Trophoblast cell (in vitro differentiated cells and primary cell): ENCODE measurements at regions not wholly inside any gene's neighbourhood (a gene's known extent, or its start where the extent isn't known, plus 50 kb on each side); places are given as distances from the start of the nearest gene placed in this dataset.

Source experiments
- DNase-seq, 2 donors: peaks; one replicate each; pipeline ENCODE4 v3.0.0-alpha.2; 2016
- H2AFZ ChIP-seq: 2 replicates; pipeline ENCODE4 v1.6.1; 2013; ENCODE audit warnings: low read length, moderate library complexity, mild to moderate bottlenecking; ENCODE audit not compliant: insufficient read depth, poor library complexity
- H2AK5ac ChIP-seq: 2 replicates; pipeline ENCODE4 v1.6.1; 2013; ENCODE audit warnings: mild to moderate bottlenecking, low read length
- H2BK120ac ChIP-seq: 2 replicates; pipeline ENCODE4 v1.6.1; 2013; ENCODE audit warnings: low read length, mild to moderate bottlenecking, moderate library complexity; ENCODE audit not compliant: insufficient read depth, poor library complexity
- H2BK12ac ChIP-seq: 2 replicates; pipeline ENCODE4 v1.6.1; 2013; ENCODE audit warnings: mild to moderate bottlenecking, low read length, moderate library complexity
- H2BK5ac ChIP-seq: 2 replicates; pipeline ENCODE4 v1.6.1; 2013; ENCODE audit warnings: low read length, low read depth, moderate library complexity, mild to moderate bottlenecking; ENCODE audit not compliant: poor library complexity
- H3K14ac ChIP-seq: 2 replicates; pipeline ENCODE4 v1.6.1; 2013; ENCODE audit warnings: mild to moderate bottlenecking, low read length
- H3K18ac ChIP-seq: 2 replicates; pipeline ENCODE4 v1.6.1; 2013; ENCODE audit warnings: mild to moderate bottlenecking, low read length
- H3K23ac ChIP-seq: 2 replicates; pipeline ENCODE4 v1.6.1; 2013; ENCODE audit warnings: low read length
- H3K27ac ChIP-seq: 2 replicates; pipeline ENCODE4 v1.5.1; 2013; ENCODE audit warnings: low read depth, mild to moderate bottlenecking, inconsistent platforms, low read length, moderate library complexity
- H3K27me3 ChIP-seq: 2 replicates; pipeline ENCODE4 v1.6.1; 2013; ENCODE audit warnings: inconsistent platforms, mild to moderate bottlenecking, low read length, moderate library complexity; ENCODE audit not compliant: insufficient read depth
- H3K36me3 ChIP-seq, 2 experiments: 1 replicate in 1 of 2; 2 replicates in 1 of 2; pipeline ENCODE4 v1.6.1; 2013; ENCODE audit warnings: low read length in 2 of 2, mild to moderate bottlenecking in 2 of 2, moderate library complexity in 1 of 2; ENCODE audit not compliant: insufficient read depth in 2 of 2, control insufficient read depth in 1 of 2
- H3K4ac ChIP-seq: 2 replicates; pipeline ENCODE4 v1.6.1; 2013; ENCODE audit warnings: low read depth, mild to moderate bottlenecking, low read length, moderate library complexity
- H3K4me1 ChIP-seq, 2 experiments: 1 replicate in 1 of 2; 2 replicates in 1 of 2; pipeline ENCODE4 v1.6.1; 2013; ENCODE audit warnings: low read length in 2 of 2, mild to moderate bottlenecking in 2 of 2, moderate library complexity in 1 of 2; ENCODE audit not compliant: insufficient read depth in 2 of 2, control insufficient read depth in 1 of 2
- H3K4me2 ChIP-seq: 2 replicates; pipeline ENCODE4 v1.6.1; 2013; ENCODE audit warnings: inconsistent platforms, mild to moderate bottlenecking, low read length, moderate library complexity
- H3K4me3 ChIP-seq: 2 replicates; pipeline ENCODE4 v1.5.1; 2013; ENCODE audit warnings: mild to moderate bottlenecking, low read depth, low read length, inconsistent platforms
- H3K79me1 ChIP-seq: one replicate; pipeline ENCODE4 v1.6.1; 2013; ENCODE audit warnings: low read length
- H3K79me2 ChIP-seq: 2 replicates; pipeline ENCODE4 v1.6.1; 2013; ENCODE audit warnings: low read length, mild to moderate bottlenecking; ENCODE audit not compliant: control insufficient read depth, insufficient read depth, poor library complexity
- H3K9ac ChIP-seq: 2 replicates; pipeline ENCODE4 v1.6.1; 2013; ENCODE audit warnings: mild to moderate bottlenecking, low read length
- H3K9me3 ChIP-seq: 2 replicates; pipeline ENCODE4 v1.6.1; 2013; ENCODE audit warnings: low read depth, mild to moderate bottlenecking, control low read depth, inconsistent platforms, low read length; ENCODE audit not compliant: insufficient read depth
- H4K12ac ChIP-seq: 2 replicates; pipeline ENCODE4 v1.6.1; 2013; ENCODE audit warnings: low read depth, mild to moderate bottlenecking, low read length, moderate library complexity
- H4K8ac ChIP-seq: 2 replicates; pipeline ENCODE4 v1.6.1; 2013; ENCODE audit warnings: low read depth, mild to moderate bottlenecking, low read length, moderate library complexity
- H4K91ac ChIP-seq: one replicate; pipeline ENCODE4 v1.6.1; 2013; ENCODE audit warnings: low read depth, mild to moderate bottlenecking, low read length, moderate library complexity
- WGBS: extraction: QIAGEN DNeasy Blood & Tissue Kit; methylation state at CpG from one replicate; pipeline ENCODE4 v1.1.7; 2013; ENCODE audit warnings: missing lambda C conversion rate; ENCODE audit not compliant: insufficient read length, insufficient coverage; ENCODE audit errors: extremely low coverage; 5-methylcytosine and 5-hydroxymethylcytosine counted together

DNA sequence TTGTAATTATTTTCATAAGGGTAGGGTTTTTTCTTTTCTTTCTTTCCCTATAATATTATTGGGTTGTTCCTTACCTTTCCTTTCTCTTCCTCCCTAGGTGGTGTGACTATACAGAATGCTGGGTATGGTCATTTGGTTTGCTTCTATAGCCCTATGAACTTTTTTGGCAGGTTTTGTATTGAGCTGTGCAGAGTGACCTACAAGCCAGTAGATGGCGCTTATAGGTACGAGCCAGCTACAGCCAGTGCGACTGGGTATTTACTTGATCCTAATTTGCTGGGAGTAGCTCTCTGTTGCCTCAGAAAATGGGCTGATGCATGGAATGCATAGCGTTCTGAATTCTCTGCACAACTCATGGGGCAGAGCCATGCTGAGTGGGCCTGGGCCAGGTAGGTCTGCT, 423.3 kb downstream of the MAGEE1 start:
- no peak overlapping the region for H3K4me2 ChIP-seq
- no CpG with 5 or more reads among the region's 4 CpGs for WGBS

DNA sequence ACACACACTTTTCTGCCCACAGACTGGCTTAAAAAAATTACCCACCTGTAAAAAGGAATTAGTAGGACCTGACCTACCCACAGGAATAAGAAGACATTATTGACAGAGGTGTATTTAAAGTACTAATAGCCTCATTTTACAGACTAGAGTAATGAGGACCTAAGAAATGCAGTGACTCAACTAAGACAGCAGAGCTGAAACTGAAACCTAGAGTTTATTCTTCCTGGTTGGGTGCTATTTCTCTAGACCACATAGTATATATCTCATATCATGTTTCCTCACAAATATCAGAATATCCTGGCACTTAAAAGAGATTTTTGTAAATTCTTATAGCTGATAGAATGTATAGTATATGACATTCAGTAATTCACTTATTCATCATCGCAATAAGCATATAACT, 435.0 kb downstream of the MAGEE1 start:
- H3K4ac ChIP-seq: no peak overlapping the region
- no peaks in the 10 kb centered on the region for H3K79me1 ChIP-seq
- no peaks in the 10 kb centered on the region for H3K4me1 ChIP-seq
- H3K4me2 ChIP-seq: no peak overlapping the region
- no peak overlapping the region for H3K9ac ChIP-seq
- no peak overlapping the region for H2BK12ac ChIP-seq
- H3K14ac ChIP-seq: no peak overlapping the region
- H3K23ac ChIP-seq: no peak overlapping the region
- H3K36me3 ChIP-seq: no peaks in the 10 kb centered on the region
- H3K18ac ChIP-seq: no peak overlapping the region
- no peak overlapping the region for H2BK120ac ChIP-seq
- no peaks in the 10 kb centered on the region for H3K27me3 ChIP-seq
- WGBS: no CpG with 5 or more reads among the region's 1 CpG
- H2AFZ ChIP-seq: no peak overlapping the region
- H3K9me3 ChIP-seq: no peaks in the 10 kb centered on the region
- H4K12ac ChIP-seq: no peak overlapping the region
- H4K8ac ChIP-seq: no peak overlapping the region
- no peak overlapping the region for H4K91ac ChIP-seq
- no peak for DNase-seq
- H3K27ac ChIP-seq: no peak overlapping the region
- H3K4me3 ChIP-seq: no peak overlapping the region
- no peaks in the 10 kb centered on the region for H3K79me2 ChIP-seq
- no peak overlapping the region for H2BK5ac ChIP-seq
- no peak overlapping the region for H2AK5ac ChIP-seq

More for the DNA sequence above, 423.3 kb downstream of the MAGEE1 start:
- no peak overlapping the region for H2AK5ac ChIP-seq
- H3K4ac ChIP-seq: no peak overlapping the region
- no peak overlapping the region for H2BK5ac ChIP-seq
- no peak overlapping the region for H3K27ac ChIP-seq
- no peaks in the 10 kb centered on the region for H3K27me3 ChIP-seq
- no peak overlapping the region for H4K12ac ChIP-seq
- H3K9me3 ChIP-seq: peaks cover 9% of the 10 kb centered on the region
- H4K91ac ChIP-seq: no peak overlapping the region
- H3K4me3 ChIP-seq: no peak overlapping the region
- no peaks in the 10 kb centered on the region for H3K79me2 ChIP-seq
- no peak for DNase-seq
- no peaks in the 10 kb centered on the region for H3K36me3 ChIP-seq
- no peak overlapping the region for H3K14ac ChIP-seq
- no peak overlapping the region for H2BK12ac ChIP-seq
- no peak overlapping the region for H3K9ac ChIP-seq
- no peak overlapping the region for H4K8ac ChIP-seq
- no peak overlapping the region for H3K23ac ChIP-seq
- H3K4me1 ChIP-seq: no peaks in the 10 kb centered on the region
- no peak overlapping the region for H2BK120ac ChIP-seq
- no peak overlapping the region for H3K18ac ChIP-seq
- no peaks in the 10 kb centered on the region for H3K79me1 ChIP-seq
- H2AFZ ChIP-seq: no peak overlapping the region

DNA sequence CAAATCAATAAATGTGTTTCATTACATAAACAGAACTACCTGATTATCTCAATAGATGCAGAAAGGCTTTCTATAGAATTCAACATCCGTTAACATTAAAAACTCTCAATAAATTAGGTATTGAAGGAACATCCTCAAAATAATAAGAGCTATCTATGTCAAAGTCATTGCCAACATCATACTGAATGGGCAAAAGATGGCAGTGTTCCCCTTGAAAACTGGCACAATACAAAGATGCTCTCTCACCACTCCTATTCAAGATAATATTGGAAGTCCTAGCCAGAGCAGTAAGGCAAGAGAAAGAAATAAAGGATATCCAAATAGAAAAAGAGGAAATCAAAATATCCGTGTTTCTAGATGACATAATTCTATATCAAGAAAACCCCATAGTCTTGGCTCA, 466.4 kb downstream of the MAGEE1 start:
- no peak overlapping the region for H3K23ac ChIP-seq
- no peak overlapping the region for H3K9ac ChIP-seq
- H3K79me1 ChIP-seq: no peaks in the 10 kb centered on the region
- H4K12ac ChIP-seq: no peak overlapping the region
- no peak overlapping the region for H3K4me3 ChIP-seq
- no CpG with 5 or more reads among the region's 2 CpGs for WGBS
- H3K27me3 ChIP-seq: no peaks in the 10 kb centered on the region
- H3K27ac ChIP-seq: no peak overlapping the region
- H3K14ac ChIP-seq: no peak overlapping the region
- no peaks in the 10 kb centered on the region for H3K79me2 ChIP-seq
- H3K36me3 ChIP-seq: no peaks in the 10 kb centered on the region
- no peak overlapping the region for H2AFZ ChIP-seq
- H2BK5ac ChIP-seq: no peak overlapping the region
- no peak overlapping the region for H2BK12ac ChIP-seq
- no peak overlapping the region for H2BK120ac ChIP-seq
- no peaks in the 10 kb centered on the region for H3K4me1 ChIP-seq
- H3K18ac ChIP-seq: no peak overlapping the region
- DNase-seq: no peak
- no peak overlapping the region for H2AK5ac ChIP-seq
- H3K4ac ChIP-seq: no peak overlapping the region
- no peak overlapping the region for H4K91ac ChIP-seq
- no peak overlapping the region for H3K4me2 ChIP-seq
- no peak overlapping the region for H4K8ac ChIP-seq
- peaks cover 2% of the 10 kb centered on the region for H3K9me3 ChIP-seq

DNA sequence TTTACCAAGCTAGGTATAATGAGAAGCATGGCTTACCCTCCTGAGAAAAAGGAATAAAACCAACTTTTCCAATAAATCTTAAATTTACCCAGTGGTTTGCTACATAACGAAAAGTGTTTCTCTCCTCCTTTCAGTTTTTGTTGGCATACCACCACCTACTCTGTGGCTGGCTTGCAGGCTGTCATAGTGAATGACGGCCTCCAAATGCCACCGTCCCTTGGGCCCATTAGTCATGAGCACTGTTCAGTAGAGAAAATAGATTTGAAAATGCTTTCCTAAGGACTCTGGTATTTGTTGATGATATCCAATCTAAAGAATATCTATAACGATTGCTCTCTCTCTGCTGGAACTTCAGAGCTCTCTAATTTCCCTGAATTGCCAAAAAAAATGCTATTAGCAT, 488.3 kb downstream of the MAGEE1 start:
- Histone ChIP-seq H3K79me2 (no peaks in the 10 kb centered on the region), H3K9me3 (no peaks in the 10 kb centered on the region), H3K4me3 (no peak overlapping the region), H3K9ac (no peak overlapping the region), H2AFZ (no peak overlapping the region), H4K8ac (no peak overlapping the region), H3K27ac (no peak overlapping the region), H2AK5ac (no peak overlapping the region), H3K4ac (no peak overlapping the region), H3K27me3 (no peaks in the 10 kb centered on the region), H3K36me3 (no peaks in the 10 kb centered on the region), H3K18ac (no peak overlapping the region), H3K4me1 (no peaks in the 10 kb centered on the region), H2BK120ac (no peak overlapping the region), H2BK5ac (no peak overlapping the region), H3K4me2 (no peak overlapping the region), H4K91ac (no peak overlapping the region), H2BK12ac (no peak overlapping the region), H3K23ac (no peak overlapping the region), H4K12ac (no peak overlapping the region), H3K79me1 (no peaks in the 10 kb centered on the region), H3K14ac (no peak overlapping the region)
- WGBS: no CpG with 5 or more reads among the region's 4 CpGs
- no peak for DNase-seq
